ENCODE measurements at regions not wholly inside any gene's neighbourhood (a gene's known extent, or its start where the extent isn't known, plus 50 kb on each side); places are given as distances from the start of the nearest gene placed in this dataset.

DNA sequence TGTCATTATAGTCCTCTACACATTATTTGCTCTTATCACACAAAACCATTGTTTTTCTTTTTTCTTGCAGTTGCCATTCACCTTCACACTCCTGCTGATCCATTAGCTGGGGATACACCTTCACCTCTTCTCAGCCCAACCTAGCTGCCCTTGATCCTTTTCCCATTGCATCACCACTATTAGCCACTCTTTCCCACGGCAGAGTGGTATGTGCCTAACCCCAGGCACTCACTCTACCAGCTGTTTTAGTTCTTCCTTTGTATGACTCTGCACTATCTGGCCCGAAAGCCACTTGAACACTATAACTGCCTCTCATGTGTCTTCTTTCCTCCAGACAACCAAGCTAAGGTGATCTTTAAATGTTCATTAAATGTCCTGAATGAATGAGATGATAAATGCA, 145.4 kb upstream of the PIK3C3 start:
- TF ChIP-seq, protein P1, sequence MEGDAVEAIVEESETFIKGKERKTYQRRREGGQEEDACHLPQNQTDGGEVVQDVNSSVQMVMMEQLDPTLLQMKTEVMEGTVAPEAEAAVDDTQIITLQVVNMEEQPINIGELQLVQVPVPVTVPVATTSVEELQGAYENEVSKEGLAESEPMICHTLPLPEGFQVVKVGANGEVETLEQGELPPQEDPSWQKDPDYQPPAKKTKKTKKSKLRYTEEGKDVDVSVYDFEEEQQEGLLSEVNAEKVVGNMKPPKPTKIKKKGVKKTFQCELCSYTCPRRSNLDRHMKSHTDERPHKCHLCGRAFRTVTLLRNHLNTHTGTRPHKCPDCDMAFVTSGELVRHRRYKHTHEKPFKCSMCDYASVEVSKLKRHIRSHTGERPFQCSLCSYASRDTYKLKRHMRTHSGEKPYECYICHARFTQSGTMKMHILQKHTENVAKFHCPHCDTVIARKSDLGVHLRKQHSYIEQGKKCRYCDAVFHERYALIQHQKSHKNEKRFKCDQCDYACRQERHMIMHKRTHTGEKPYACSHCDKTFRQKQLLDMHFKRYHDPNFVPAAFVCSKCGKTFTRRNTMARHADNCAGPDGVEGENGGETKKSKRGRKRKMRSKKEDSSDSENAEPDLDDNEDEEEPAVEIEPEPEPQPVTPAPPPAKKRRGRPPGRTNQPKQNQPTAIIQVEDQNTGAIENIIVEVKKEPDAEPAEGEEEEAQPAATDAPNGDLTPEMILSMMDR (IDR thresholded peaks at IDR 0.05; ENCODE audit: low read depth, low read length, poor library complexity, severe bottlenecking): no peak
- no peak for TF ChIP-seq EZH2phosphoT487 (IDR thresholded peaks at IDR 0.05; ENCODE audit: borderline replicate concordance, low read length)

Measured in DOHH2 (cell line).